Fibroblast of skin of back (primary cell): ENCODE measurements at regions not wholly inside any gene's neighbourhood (a gene's known extent, or its start where the extent isn't known, plus 50 kb on each side); places are given as distances from the start of the nearest gene placed in this dataset.

Experiments used
- DNase-seq: peaks from one replicate; pipeline ENCODE4 v3.0.0-alpha.2; 2013

GRCh38 chr10:69741252-69741651 lies 60.5 kb upstream of the COL13A1 start:
- DNase-seq = no peak

DNA sequence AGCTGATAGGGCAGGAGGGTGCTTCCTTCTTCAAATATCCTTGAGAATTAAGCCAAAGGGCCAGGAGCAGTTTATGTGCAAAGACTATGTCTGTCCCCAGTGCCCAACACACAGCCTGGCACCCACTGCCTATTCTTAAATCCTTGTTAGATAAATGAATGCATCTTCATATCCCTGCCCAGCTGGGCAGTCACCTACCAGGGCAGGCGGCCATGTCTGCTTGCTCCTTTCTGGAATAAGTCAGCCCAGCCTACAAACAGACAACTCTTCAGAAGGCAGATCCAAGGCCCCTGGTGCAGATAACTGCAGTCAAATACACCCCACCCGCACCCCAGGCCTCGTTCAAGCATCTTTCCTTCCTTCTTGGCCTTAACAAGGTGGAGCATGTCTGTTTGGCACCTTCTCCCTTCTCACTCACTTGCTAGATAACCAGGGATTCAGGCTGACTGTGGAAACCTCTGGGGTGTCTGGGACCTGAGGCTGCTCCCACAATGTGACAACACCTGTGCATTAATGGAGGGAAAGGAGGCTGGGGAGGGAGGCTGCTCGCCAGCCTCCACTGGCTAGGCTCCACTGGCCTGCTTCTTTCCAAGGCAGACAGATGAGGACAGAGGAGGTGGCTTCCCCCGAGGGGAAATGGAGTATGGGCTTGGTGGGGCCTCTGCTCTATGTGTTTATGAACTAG lies 59.9 kb upstream of the COL13A1 start:
- no peak for DNase-seq

GRCh38 chr10:69742356-69742695 lies 59.4 kb upstream of the COL13A1 start:
- no peak for DNase-seq

GRCh38 chr10:69742928-69743602 lies 58.6 kb upstream of the COL13A1 start:
- DNase-seq = peak; percentile 39

DNA sequence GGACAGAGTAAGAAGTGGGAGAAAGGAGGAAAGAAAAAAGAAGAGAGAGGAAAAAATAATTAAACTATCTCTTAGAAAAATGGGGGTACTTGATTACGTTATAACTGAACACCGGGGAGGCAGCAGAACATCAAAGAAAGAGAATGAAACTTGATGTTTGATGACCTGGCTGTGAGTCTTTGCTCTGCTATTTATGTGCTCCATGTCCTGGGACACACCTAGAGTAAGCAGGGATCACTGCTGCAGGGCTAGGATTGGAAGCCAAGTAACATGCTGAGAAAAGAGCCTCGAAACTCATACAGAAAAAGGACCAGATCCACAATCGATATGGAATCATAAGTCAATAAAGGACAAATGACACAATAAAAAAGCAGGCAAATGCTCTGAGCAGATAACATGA lies 56.7 kb upstream of the COL13A1 start:
- no peak for DNase-seq

GRCh38 chr10:69745698-69746097 lies 56.0 kb upstream of the COL13A1 start:
- no peak for DNase-seq

- DNase-seq = no peak
These were observed 54.5 kb upstream of the COL13A1 start for GRCh38 chr10:69747179-69747578.

DNA sequence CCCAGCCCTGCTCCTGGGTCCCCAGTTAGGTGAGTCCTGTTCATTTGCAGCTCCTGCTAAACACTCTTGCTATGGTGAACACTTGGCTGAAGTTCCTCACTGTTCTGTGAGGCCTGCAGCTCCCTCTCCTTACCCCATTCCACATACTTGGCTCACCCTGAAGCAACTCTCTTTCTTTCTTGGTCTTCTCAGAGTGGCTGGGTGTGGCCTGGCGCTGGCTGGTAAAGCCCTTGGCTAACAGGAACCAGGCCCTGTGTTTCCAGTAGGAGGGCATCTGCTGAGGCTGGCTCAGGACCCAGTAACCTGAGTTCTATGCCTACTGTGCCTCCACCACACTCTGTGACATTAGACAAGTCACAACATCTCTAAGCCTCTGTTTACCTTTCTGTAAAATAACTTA lies 53.1 kb upstream of the COL13A1 start:
- no peak for DNase-seq

DNA sequence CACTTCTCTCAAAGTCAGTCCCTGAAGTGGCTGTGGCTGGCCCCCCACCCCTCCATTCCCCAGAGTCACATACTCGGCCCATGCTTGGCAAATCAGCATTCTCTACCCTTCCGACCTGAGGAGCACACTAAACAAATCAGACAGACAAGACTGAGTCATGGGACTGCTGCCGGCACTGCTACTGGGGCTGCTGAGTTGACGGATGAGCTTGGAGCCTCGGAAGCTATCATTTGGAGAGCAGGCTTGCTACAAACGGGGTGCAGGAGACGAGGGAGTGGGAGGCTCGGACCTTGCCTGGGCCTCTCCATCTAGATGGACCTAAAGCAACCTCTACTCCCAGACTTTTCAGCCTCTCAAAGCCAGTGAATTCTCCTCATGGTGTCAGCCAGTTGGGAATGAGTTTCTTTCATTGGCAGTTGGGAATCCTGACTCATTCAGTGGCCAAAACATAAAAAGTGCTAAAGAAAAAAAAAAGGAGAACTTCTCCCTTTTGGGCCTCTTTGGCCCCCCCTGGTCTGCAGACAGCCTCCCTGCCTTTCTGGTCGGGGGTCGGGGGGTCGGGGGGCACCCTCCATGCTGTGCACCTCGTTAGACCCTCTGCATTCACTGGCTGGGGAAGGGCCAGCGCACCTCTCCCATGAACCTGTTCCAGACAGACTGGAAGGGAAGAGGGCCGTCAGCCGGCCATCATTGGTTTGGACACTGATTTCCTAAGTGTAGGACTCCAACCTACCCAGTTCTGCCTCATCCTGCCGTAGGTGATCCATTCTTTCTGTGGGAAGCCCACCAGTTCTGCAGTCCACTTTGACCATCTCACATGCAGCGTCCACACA lies 52.3 kb upstream of the COL13A1 start:
- DNase-seq = peak; percentile 53

DNA sequence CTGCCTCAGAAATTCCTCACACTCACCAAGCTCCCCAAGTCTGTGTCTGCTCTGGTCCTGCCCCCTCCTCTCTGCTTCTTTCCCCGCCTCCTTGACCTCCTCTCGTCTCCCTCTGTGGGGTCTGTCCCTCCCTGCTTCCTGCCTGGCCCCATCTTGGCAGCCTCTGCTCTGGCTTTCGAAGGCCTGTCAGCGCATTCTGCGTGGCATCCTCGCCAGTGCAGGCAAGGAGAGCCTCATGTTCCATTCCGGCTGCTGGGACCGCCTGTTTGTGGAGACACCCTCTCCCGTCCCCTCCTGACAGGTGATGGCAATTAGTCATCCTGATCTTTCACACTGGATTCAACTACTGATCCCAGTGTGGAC lies 51.7 kb upstream of the COL13A1 start:
- DNase-seq = no peak

GRCh38 chr10:69750725-69751124 lies 51.0 kb upstream of the COL13A1 start:
- DNase-seq = no peak

DNA sequence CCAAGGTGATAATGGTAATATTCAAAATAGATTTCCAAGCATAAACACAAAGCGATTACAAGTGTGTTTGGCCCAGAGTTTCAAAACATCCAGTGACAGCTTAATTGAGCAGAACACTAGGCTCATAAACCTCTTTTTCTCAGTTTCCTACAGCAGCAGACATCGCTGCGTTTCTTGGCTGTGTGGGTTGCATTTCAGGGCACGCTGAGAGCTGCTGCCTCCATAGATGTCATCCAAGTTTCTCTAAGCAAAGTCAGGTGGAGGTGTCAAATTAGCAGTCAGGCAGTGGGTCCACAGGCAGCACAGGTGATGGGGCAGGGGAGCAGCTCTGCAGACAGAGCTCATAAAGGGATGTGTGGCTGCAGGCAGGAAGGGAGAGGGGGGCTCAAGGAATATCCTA lies 50.5 kb upstream of the COL13A1 start:
- no peak for DNase-seq
